AG09309 (cell line): ENCODE measurements at regions not wholly inside any gene's neighbourhood (a gene's known extent, or its start where the extent isn't known, plus 50 kb on each side); places are given as distances from the start of the nearest gene placed in this dataset.

ENCODE experiments used
- DNase-seq: peaks from one replicate; pipeline ENCODE4 v3.0.0-alpha.2; 2010; ENCODE audit warnings: low read depth
- H3K4me3 ChIP-seq: 2 replicates; pipeline ENCODE4 v1.5.1; 2011; ENCODE audit warnings: mild to moderate bottlenecking, low read depth, low read length, moderate library complexity; ENCODE audit not compliant: control insufficient read depth
- TF ChIP-seq, protein P1 (sequence below): IDR thresholded peaks from 2 replicates; pipeline ENCODE4 v1.5.1; 2011; ENCODE audit warnings: mild to moderate bottlenecking, low read depth, low read length, inconsistent platforms; ENCODE audit not compliant: insufficient read depth, control insufficient read depth; ENCODE audit errors: missing control alignments

DNA sequence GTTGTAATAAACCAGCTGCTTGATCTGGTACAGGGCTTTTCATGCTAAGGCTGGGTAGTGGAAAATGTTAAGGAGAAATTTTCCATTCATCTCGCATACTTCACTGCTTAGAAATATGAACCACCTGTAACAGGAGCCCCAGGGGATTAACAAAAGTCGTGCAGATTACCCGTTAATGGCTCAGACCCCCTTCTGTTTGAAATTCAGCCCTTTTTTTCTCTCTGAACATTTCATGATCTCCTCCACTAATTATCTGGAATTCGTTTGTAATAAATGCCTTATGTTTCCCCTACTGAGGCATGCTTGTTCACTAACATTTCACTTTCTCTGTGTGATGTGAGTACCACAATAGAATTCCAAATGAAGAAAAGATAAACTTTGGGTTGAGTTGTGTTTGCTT, 336.4 kb upstream of the HSF2 start:
- no peak for DNase-seq
- TF ChIP-seq, protein P1, sequence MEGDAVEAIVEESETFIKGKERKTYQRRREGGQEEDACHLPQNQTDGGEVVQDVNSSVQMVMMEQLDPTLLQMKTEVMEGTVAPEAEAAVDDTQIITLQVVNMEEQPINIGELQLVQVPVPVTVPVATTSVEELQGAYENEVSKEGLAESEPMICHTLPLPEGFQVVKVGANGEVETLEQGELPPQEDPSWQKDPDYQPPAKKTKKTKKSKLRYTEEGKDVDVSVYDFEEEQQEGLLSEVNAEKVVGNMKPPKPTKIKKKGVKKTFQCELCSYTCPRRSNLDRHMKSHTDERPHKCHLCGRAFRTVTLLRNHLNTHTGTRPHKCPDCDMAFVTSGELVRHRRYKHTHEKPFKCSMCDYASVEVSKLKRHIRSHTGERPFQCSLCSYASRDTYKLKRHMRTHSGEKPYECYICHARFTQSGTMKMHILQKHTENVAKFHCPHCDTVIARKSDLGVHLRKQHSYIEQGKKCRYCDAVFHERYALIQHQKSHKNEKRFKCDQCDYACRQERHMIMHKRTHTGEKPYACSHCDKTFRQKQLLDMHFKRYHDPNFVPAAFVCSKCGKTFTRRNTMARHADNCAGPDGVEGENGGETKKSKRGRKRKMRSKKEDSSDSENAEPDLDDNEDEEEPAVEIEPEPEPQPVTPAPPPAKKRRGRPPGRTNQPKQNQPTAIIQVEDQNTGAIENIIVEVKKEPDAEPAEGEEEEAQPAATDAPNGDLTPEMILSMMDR: no peak
- no peak overlapping the region for H3K4me3 ChIP-seq

DNA sequence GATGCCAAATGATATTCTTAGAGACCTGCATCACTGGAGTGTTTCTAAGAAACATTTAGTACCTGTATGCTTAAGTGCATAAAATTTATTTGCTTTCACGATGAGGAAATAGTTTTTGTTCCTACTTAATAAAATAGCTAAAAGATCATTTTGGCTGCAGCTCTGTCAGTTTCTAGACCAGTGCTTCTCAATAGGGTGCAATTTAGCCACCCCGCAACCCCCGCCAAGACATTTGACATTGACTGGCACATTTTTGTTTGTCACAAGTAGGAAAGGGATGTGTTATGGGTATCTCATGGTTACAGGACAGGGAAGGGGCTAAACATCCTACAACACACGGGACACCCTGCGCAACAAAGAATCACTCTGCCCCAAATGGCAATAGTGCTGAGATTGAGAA, 335.7 kb upstream of the HSF2 start:
- no peak overlapping the region for H3K4me3 ChIP-seq
- TF ChIP-seq, protein P1: no peak
- no peak for DNase-seq

DNA sequence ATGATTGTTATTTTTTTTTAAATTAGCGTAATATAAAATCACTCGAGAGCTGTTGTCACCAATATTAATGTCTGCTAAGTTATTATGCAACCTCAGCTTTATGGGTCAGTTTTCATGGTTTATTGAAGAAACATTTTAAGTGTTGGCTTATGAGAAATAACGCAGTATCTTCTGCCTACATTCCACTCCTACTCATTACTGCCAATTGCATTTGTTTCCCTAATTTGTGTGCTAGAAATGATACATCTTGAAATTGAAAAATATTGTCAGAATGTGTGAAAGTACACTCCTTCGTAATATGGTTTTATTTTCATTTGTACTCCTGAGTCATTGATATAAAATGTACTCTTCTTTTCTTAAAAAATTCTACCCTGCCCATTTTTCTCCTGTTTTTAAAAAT, 333.3 kb upstream of the HSF2 start:
- no peak for DNase-seq
- no peak overlapping the region for H3K4me3 ChIP-seq
- TF ChIP-seq, protein P1: no peak

DNA sequence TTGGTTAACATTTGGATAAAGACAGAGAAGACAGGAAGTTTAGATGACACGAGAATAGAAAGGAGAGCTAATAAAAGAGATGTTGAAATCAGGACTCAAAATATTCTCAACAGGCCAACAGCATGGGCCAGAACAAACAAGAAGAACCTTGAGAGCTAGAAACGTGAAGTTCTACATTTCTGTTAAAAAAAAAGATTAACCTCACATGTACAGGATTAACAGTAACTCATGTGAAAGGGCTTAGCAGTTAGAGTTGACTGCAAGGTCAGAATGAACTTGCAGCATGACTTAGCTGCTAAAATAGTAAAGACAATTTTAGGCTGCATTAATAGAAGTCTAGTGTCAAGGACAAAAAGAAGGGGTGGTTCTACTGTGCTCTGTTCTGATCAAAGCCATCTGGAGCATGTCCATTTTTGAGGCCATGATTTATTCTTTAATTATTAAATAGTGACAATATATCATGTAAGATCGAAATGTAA, 331.1 kb upstream of the HSF2 start:
- TF ChIP-seq, protein P1: no peak
- H3K4me3 ChIP-seq: no peak overlapping the region
- DNase-seq: no peak

DNA sequence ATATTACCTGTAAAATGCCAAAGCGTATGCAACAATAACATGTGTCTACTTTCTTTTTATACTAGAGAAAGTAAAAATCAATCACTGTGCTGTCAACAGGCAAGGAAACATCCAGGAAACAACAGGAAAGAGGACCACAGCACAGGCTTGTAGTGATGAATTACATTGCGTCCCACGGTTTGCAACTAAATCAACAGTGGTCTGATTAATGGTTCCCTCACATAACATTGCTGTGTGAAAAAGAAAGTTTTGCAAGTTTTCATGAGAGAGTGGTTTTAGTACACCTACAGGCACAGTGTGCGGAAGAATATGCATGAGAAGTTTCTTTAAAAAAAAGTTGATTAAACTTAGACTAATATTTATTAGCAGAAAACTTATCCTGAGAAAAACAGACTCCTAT, 329.5 kb upstream of the HSF2 start:
- TF ChIP-seq, protein P1: no peak
- H3K4me3 ChIP-seq: no peak overlapping the region
- no peak for DNase-seq

DNA sequence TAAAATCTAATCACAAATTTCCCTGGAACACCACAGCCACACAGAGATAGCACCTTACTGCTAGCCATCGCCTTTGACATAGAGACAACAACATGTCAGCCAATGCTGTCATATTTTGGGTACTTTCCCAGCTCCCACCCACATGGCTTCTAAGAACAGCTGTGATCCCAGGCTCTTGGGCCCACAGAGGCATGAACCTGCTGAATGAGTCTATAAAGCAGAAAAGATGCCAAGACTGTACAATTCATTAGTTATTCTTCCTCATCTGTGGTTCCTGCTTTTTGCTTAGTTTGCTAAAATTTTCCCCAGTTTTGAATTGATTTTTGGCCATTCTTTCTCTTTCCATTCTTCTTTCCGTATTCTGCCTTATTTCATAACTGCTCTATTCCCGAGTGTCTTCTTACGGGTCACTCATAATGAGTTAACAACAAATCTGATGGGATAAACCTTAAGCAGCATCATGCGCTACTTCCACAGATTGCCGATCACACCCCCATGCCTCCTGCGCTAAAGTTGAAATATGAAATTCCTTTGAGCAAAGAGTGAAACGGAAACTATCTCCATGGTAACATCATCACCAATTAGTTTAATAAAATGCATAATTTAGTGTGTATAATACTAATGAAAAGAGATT, 327.3 kb upstream of the HSF2 start:
- TF ChIP-seq, protein P1: no peak
- no peak overlapping the region for H3K4me3 ChIP-seq
- DNase-seq: no peak
